Gastrocnemius medialis (tissue), 4 donors: ENCODE measurements at regions not wholly inside any gene's neighbourhood (a gene's known extent, or its start where the extent isn't known, plus 50 kb on each side); places are given as distances from the start of the nearest gene placed in this dataset.

Source experiments
- POLR2A ChIP-seq, 2 donors: fragments of 450-650 bp; IDR thresholded peaks; one replicate each; pipeline ENCODE4 v1.6.1; 2017; ENCODE audit warnings: antibody characterized with exemption in 2 of 2, mild to moderate bottlenecking in 2 of 2, moderate library complexity in 2 of 2
- TF ChIP-seq, protein P1 (sequence below), 5 experiments: fragments of 450-650 bp in 3 of 5; fragments of 200-600 bp in 2 of 5; sonication (generic) in 2 of 5; IDR thresholded peaks in 4 of 5; conservative IDR thresholded peaks in 1 of 5; 1 replicate in 4 of 5; 2 replicates in 1 of 5; pipeline ENCODE4 v1.5.1; 2016 to 2019; ENCODE audit warnings: antibody characterized with exemption in 5 of 5, mild to moderate bottlenecking in 3 of 5, moderate library complexity in 3 of 5

DNA sequence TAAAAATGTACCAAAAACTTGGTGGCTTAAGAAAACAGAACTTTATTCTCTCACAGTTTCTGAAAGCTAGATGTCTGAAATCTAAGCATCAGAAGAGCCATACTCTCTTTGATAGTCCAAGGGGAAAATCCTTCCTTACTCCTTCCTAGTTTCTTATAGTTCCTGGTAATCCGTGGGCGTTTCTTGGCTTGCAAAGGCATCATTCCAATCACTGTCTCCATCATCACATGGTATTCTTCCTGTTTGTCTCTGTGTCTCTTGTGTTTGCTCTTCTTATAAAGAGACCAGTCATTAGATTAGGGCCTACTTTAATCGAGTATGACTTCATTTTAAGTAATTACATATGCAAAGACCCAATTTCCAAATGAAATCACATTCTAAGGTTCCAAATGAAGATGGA, 118.9 kb upstream of the FSTL5 start:
- TF ChIP-seq, protein P1, sequence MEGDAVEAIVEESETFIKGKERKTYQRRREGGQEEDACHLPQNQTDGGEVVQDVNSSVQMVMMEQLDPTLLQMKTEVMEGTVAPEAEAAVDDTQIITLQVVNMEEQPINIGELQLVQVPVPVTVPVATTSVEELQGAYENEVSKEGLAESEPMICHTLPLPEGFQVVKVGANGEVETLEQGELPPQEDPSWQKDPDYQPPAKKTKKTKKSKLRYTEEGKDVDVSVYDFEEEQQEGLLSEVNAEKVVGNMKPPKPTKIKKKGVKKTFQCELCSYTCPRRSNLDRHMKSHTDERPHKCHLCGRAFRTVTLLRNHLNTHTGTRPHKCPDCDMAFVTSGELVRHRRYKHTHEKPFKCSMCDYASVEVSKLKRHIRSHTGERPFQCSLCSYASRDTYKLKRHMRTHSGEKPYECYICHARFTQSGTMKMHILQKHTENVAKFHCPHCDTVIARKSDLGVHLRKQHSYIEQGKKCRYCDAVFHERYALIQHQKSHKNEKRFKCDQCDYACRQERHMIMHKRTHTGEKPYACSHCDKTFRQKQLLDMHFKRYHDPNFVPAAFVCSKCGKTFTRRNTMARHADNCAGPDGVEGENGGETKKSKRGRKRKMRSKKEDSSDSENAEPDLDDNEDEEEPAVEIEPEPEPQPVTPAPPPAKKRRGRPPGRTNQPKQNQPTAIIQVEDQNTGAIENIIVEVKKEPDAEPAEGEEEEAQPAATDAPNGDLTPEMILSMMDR (IDR thresholded peaks at IDR 0.05 in 4 of 5, conservative IDR thresholded peaks at IDR 0.05 in 1 of 5): no peak
- no peak for TF ChIP-seq POLR2A (IDR thresholded peaks at IDR 0.05)
